ENCODE measurements at regions not wholly inside any gene's neighbourhood (a gene's known extent, or its start where the extent isn't known, plus 50 kb on each side); places are given as distances from the start of the nearest gene placed in this dataset.

DNA sequence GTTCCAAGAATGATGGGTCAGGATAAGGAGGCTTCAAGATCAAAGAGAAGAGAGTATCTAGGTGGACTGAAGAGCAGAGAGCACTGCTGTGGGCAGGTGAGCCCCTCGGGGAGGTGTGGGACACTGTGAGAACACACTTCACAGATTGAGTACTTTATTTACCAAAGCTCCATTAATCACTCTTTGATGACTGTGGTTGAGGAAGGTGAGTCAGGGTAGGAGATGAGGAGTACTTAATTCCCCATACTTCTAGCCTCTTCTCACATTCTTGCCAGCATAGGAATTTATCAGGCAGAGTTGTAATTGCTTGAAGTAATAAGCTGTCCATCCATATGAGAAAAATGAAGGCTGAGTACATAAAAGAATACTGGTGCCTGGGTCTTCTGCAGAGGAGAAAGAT is 375.3 kb downstream of the PCDH10 start:
- no peak for DNase-seq (ENCODE audit: low read depth in 2 of 2)
- no peak overlapping the region for H3K4me3 ChIP-seq (replicated peaks in 1 of 2; ENCODE audit: low read depth in 2 of 2, low read length in 2 of 2)
- TF ChIP-seq, protein P1, sequence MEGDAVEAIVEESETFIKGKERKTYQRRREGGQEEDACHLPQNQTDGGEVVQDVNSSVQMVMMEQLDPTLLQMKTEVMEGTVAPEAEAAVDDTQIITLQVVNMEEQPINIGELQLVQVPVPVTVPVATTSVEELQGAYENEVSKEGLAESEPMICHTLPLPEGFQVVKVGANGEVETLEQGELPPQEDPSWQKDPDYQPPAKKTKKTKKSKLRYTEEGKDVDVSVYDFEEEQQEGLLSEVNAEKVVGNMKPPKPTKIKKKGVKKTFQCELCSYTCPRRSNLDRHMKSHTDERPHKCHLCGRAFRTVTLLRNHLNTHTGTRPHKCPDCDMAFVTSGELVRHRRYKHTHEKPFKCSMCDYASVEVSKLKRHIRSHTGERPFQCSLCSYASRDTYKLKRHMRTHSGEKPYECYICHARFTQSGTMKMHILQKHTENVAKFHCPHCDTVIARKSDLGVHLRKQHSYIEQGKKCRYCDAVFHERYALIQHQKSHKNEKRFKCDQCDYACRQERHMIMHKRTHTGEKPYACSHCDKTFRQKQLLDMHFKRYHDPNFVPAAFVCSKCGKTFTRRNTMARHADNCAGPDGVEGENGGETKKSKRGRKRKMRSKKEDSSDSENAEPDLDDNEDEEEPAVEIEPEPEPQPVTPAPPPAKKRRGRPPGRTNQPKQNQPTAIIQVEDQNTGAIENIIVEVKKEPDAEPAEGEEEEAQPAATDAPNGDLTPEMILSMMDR (IDR thresholded peaks at IDR 0.05; ENCODE audit: low read depth, low read length), result no peak

DNA sequence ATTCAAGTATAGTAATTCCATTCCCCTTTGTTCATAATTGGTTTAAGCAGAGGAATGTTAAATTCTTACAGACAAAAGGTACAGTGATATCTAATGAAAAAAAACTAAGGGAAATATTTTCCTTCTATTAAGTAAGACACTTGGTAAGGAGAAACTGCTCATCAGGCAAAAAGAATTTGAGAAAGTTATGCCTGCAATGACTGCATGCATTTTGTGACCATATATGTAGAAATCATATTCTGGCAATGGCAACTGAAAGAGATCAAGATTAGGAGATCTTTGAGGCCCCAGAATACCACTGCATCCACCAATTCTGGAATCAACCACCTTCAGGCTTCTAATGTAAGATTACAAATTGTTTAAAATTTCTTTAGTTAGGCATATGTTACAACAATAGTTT is 364.8 kb downstream of the PCDH10 start:
- DNase-seq (ENCODE audit: low read depth in 2 of 2), result peak in 1 of 2 donors; percentile 2

GRCh38 chr4:133498149-133498548 is 349.1 kb downstream of the PCDH10 start:
- no peak overlapping the region for H3K4me3 ChIP-seq (replicated peaks in 1 of 2; ENCODE audit: low read depth in 2 of 2, low read length in 2 of 2)
- TF ChIP-seq, protein P1 (IDR thresholded peaks at IDR 0.05; ENCODE audit: low read depth, low read length), result no peak
- DNase-seq (ENCODE audit: low read depth in 2 of 2), result peak in 1 of 2 donors; percentile 25

More for the DNA sequence above, 364.8 kb downstream of the PCDH10 start:
- no peak overlapping the region for H3K4me3 ChIP-seq (replicated peaks in 1 of 2; ENCODE audit: low read depth in 2 of 2, low read length in 2 of 2)
- TF ChIP-seq, protein P1 (IDR thresholded peaks at IDR 0.05; ENCODE audit: low read depth, low read length), result no peak

DNA sequence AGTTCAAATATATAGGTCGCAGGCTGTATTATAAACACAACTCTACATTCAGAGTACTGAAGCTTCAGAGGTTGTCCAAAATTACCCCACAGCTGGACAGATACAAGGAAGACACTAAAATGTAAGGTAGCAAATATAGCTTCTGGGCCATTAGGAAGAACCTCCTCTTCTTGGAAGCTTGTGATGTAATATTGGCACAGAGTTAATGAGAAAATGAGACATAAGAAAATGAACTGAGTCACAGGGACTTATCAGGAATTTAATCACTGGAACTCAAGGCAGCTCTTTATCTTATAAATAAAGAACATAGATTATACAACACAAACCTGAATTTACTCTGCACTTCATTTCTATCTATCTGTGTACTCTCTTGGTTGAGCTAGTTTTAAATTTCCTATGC is 344.7 kb downstream of the PCDH10 start:
- TF ChIP-seq, protein P1 (IDR thresholded peaks at IDR 0.05; ENCODE audit: low read depth, low read length), result no peak
- no peak for DNase-seq (ENCODE audit: low read depth in 2 of 2)
- no peak overlapping the region for H3K4me3 ChIP-seq (replicated peaks in 1 of 2; ENCODE audit: low read depth in 2 of 2, low read length in 2 of 2)

DNA sequence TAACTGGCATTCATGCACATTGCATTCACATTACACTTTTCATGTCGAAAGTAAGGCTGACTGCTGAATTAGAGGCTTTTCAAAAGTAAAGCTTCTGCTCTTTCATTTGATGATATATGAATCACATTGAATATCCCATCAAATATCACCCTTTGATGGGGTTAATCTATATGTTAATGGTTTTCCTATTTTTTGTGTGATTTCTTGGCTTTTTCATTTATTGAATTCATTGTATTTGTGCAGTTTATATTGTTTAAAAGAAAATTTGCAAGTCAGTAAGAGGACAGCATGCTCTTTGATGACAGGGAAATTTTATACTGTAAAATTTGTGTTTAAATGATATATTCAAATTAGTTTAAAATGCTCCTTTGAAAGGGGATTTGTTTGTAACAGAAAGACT is 344.1 kb downstream of the PCDH10 start:
- no peak overlapping the region for H3K4me3 ChIP-seq (replicated peaks in 1 of 2; ENCODE audit: low read depth in 2 of 2, low read length in 2 of 2)
- TF ChIP-seq, protein P1 (IDR thresholded peaks at IDR 0.05; ENCODE audit: low read depth, low read length), result no peak
- no peak for DNase-seq (ENCODE audit: low read depth in 2 of 2)

- TF ChIP-seq, protein P1 (IDR thresholded peaks at IDR 0.05; ENCODE audit: low read depth, low read length), result no peak
- DNase-seq (ENCODE audit: low read depth in 2 of 2), result no peak
- no peak overlapping the region for H3K4me3 ChIP-seq (replicated peaks in 1 of 2; ENCODE audit: low read depth in 2 of 2, low read length in 2 of 2)
Measured at GRCh38 chr4:133484287-133484686, 335.2 kb downstream of the PCDH10 start.

DNA sequence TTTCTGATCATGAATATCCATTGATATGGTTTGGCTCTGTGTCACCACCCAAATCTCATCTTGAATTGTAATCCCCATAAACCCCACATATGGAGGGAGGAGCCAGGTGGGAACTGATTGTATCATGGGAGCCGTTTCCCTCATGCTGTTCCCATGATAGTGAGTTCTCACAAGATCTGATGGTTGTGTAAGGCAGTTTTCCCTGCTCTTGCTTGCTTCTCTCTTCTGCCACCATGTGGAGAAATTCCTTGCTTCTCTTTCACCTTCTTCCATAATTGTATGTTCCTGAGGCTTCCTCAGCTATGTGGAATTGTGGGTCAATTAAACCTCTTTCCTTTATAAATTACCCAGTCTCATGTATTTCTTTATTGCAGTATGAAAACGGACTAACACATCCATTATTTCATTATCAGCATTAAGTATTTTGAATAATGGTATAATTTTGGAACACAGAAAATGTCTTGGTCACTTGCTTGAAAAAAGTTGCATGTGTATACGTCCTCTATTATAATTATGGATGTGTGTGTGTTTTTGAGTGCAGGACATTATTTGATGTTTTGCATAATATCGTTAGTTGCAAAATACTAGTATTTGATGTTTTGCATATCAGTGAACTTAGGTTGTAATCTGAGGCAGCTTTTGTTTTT is 334.6 kb downstream of the PCDH10 start:
- no peak overlapping the region for H3K4me3 ChIP-seq (replicated peaks in 1 of 2; ENCODE audit: low read depth in 2 of 2, low read length in 2 of 2)
- peak; percentile 36 to 61 for DNase-seq (ENCODE audit: low read depth in 2 of 2)
- TF ChIP-seq, protein P1 (IDR thresholded peaks at IDR 0.05; ENCODE audit: low read depth, low read length), result peak; percentile 27
